Adrenal gland (tissue), 9 donors: ENCODE measurements at regions not wholly inside any gene's neighbourhood (a gene's known extent, or its start where the extent isn't known, plus 50 kb on each side); places are given as distances from the start of the nearest gene placed in this dataset.

Experiments
- DNase-seq, 7 donors: peaks; one replicate each; pipeline ENCODE4 v3.0.0-alpha.2; 2019 to 2020
- H3K27ac ChIP-seq, 5 donors: fragments of 200-600 bp; sonication (generic) in 4 of 5; 1 replicate in 3 of 5; 2 replicates in 2 of 5; pipeline versions ENCODE4 v1.5.1 to v1.8.0; 2016 to 2020; ENCODE audit warnings: mild to moderate bottlenecking in 1 of 5
- H3K27me3 ChIP-seq: fragments of 200-600 bp; 2 replicates; pipeline ENCODE4 v1.8.0; 2021
- H3K36me3 ChIP-seq, 2 donors: fragments of 200-600 bp; replicated peaks in 1 of 2; 1 replicate in 1 of 2; 2 replicates in 1 of 2; pipeline versions ENCODE4 v1.5.1 to v1.8.0; 2018 to 2022
- H3K4me1 ChIP-seq, 2 donors: fragments of 200-600 bp; replicated peaks in 1 of 2; 1 replicate in 1 of 2; 2 replicates in 1 of 2; pipeline versions ENCODE4 v1.5.1 to v1.8.0; 2018 to 2021
- H3K4me3 ChIP-seq, 4 donors: fragments of 200-600 bp; sonication (generic) in 3 of 4; one replicate each; pipeline ENCODE4 v1.5.1; 2016 to 2018
- H3K9me3 ChIP-seq, 3 donors: fragments of 200-600 bp; sonication (generic) in 1 of 3; replicated peaks in 1 of 3; 1 replicate in 2 of 3; 2 replicates in 1 of 3; pipeline versions ENCODE4 v1.5.1 to v1.8.0; 2016 to 2021
- POLR2A ChIP-seq, 2 donors: fragments of 450-650 bp; IDR thresholded peaks; one replicate each; pipeline ENCODE4 v1.6.1; 2017; ENCODE audit warnings: antibody characterized with exemption in 2 of 2, mild to moderate bottlenecking in 2 of 2, moderate library complexity in 1 of 2
- WGBS, 4 donors: extraction: QIAGEN DNeasy Blood & Tissue Kit in 2 of 4; methylation state at CpG; one replicate each; pipeline versions ENCODE4 v1.1.5 to v1.1.7; 2013 to 2017; 5-methylcytosine and 5-hydroxymethylcytosine counted together
- intact Hi-C, 2 donors: fragments of 100-400 bp; cut with DNase I; formaldehyde crosslinking; loops; one replicate each; pipeline versions ENCODE4 v1.14.1 to v1.15.0; 2022 to 2023
- TF ChIP-seq, protein P1 (sequence below), 6 experiments: fragments of 450-650 bp in 4 of 6; fragments of 200-600 bp in 2 of 6; sonication (generic) in 1 of 6; IDR thresholded peaks; 1 replicate in 5 of 6; 2 replicates in 1 of 6; pipeline versions ENCODE4 v1.5.1 to v1.8.0; 2016 to 2021; ENCODE audit warnings: antibody characterized with exemption in 6 of 6, mild to moderate bottlenecking in 2 of 6, moderate library complexity in 1 of 6
- donor health status: healthy with polysubstance abuse.
- donor health status: Bipolar disorder and iron deficiency.
- donor health status: DM: yes; HTN: yes; CAD: no.
- donor health status: DM: no; HTN: no; CAD: no.
- donor health status: DM: no; HTN: no; CAD: no.

DNA sequence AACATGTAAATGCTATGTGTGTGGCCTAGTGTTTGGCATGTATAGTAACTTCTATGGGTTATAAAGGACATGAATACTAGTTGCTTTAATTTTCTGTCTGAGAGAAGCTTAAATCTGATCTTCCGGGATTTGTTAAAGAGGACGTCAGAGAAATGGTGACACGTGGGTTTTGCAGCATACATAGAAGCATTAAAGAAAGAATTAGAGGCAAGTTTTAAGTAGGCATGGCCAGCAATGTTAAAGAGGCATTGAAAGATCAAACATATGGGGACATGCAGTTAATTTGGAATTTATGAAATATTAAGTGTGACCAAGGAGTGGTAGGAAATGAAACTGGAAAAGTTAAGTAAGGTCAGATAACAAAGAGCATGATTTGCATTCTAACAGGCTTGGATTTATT is 311.4 kb upstream of the RIOK2 start:
- no peak for TF ChIP-seq POLR2A (IDR thresholded peaks at IDR 0.05)
- TF ChIP-seq, protein P1, sequence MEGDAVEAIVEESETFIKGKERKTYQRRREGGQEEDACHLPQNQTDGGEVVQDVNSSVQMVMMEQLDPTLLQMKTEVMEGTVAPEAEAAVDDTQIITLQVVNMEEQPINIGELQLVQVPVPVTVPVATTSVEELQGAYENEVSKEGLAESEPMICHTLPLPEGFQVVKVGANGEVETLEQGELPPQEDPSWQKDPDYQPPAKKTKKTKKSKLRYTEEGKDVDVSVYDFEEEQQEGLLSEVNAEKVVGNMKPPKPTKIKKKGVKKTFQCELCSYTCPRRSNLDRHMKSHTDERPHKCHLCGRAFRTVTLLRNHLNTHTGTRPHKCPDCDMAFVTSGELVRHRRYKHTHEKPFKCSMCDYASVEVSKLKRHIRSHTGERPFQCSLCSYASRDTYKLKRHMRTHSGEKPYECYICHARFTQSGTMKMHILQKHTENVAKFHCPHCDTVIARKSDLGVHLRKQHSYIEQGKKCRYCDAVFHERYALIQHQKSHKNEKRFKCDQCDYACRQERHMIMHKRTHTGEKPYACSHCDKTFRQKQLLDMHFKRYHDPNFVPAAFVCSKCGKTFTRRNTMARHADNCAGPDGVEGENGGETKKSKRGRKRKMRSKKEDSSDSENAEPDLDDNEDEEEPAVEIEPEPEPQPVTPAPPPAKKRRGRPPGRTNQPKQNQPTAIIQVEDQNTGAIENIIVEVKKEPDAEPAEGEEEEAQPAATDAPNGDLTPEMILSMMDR (IDR thresholded peaks at IDR 0.05) = no peak
- WGBS, 4 donors = 76 to 85% (median 81%) methylated on average over 3 of the region's 3 CpGs
- Histone ChIP-seq H3K36me3 (no peaks in the 10 kb centered on the region), H3K4me1 (no peaks in the 10 kb centered on the region), H3K27me3 (no peaks in the 10 kb centered on the region), H3K9me3 (no peaks in the 10 kb centered on the region), H3K4me3 (no peak overlapping the region), H3K27ac (no peak overlapping the region)
- intact Hi-C loops = no loop called here
- DNase-seq = no peak

- Histone ChIP-seq H3K9me3 (no peaks in the 10 kb centered on the region), H3K4me1 (no peaks in the 10 kb centered on the region), H3K36me3 (no peaks in the 10 kb centered on the region), H3K27me3 (no peaks in the 10 kb centered on the region), H3K27ac (no peak overlapping the region), H3K4me3 (no peak overlapping the region)
- no peak for DNase-seq
- TF ChIP-seq, protein P1 (IDR thresholded peaks at IDR 0.05) = no peak
- TF ChIP-seq POLR2A (IDR thresholded peaks at IDR 0.05) = no peak
- intact Hi-C loops = no loop called here
Observed at GRCh38 chr5:97495301-97495700, 312.3 kb upstream of the RIOK2 start.

DNA sequence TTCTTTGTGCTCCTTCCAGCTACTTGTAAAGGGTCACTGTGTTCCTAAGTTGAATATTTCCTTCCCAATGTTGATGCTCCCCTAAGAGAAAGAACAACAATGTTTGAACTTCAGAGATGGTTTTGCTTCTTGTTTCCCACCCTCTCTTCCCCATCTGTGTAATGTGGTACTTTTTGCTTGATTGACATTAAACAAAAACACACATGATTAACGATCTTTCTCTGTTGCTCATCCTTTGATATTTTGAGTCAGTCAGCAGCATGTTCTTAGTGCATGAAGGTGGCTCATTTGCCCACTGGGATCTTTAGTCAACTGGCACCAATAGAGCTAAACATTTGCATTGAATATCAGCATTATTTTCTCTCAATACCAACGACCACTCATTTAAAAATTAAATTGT is 313.0 kb upstream of the RIOK2 start:
- WGBS, 4 donors = 59 to 67% (median 65%) methylated on average over 2 of the region's 2 CpGs
- H3K27me3 ChIP-seq = no peaks in the 10 kb centered on the region
- DNase-seq = no peak
- TF ChIP-seq, protein P1 (IDR thresholded peaks at IDR 0.05) = no peak
- no peak for TF ChIP-seq POLR2A (IDR thresholded peaks at IDR 0.05)
- H3K4me3 ChIP-seq = no peak overlapping the region
- no peaks in the 10 kb centered on the region for H3K4me1 ChIP-seq
- H3K36me3 ChIP-seq = no peaks in the 10 kb centered on the region
- H3K27ac ChIP-seq = no peak overlapping the region
- no peaks in the 10 kb centered on the region for H3K9me3 ChIP-seq
- intact Hi-C loops = no loop called here

DNA sequence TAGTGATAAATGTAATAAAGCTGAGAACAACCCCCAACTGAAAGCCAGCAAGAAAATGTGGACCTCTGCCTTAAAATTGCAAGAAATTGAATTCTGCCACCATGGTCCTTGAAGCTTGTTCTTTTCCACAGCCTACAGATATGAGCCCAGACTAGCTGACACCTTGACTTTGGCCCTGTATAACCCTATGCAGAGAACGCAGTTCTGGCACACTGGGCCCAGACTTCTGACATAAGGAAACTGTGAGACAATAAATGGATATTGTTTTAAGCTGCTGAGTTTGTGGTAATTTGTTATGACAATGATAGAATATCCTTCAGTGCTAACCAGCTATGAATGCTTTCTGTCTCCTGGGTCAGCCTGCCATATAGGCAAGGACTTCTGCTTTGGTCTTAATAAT is 315.6 kb upstream of the RIOK2 start:
- WGBS, 4 donors = 46 to 75% (median 52%) methylated on average over 1 of the region's 1 CpG
- Histone ChIP-seq H3K4me1 (no peaks in the 10 kb centered on the region), H3K9me3 (no peaks in the 10 kb centered on the region), H3K36me3 (no peaks in the 10 kb centered on the region), H3K27me3 (no peaks in the 10 kb centered on the region), H3K27ac (no peak overlapping the region), H3K4me3 (no peak overlapping the region)
- intact Hi-C loops = no loop called here
- no peak for DNase-seq
- TF ChIP-seq POLR2A (IDR thresholded peaks at IDR 0.05) = no peak
- TF ChIP-seq, protein P1 (IDR thresholded peaks at IDR 0.05) = no peak
